Stimulated activated CD4-positive, alpha-beta T cell treated with anti-CD3 and anti-CD28 coated beads, Interleukin-12 subunit alpha, Interleukin-12 subunit beta, amount 100 ng/mL, for 24 hours (primary cell): ENCODE measurements at regions not wholly inside any gene's neighbourhood (a gene's known extent, or its start where the extent isn't known, plus 50 kb on each side); places are given as distances from the start of the nearest gene placed in this dataset.

ENCODE experiments used
- DNase-seq, 2 experiments: peaks; one replicate each; pipeline ENCODE4 v3.0.0-alpha.2; 2020; ENCODE audit warnings: low read depth in 2 of 2

GRCh38 chr10:28926932-28927331 lies 249.6 kb downstream of the BAMBI start:
- no peak for DNase-seq

- DNase-seq = no peak
Observed at GRCh38 chr10:28928484-28928883, 251.2 kb downstream of the BAMBI start.

- DNase-seq = no peak
Observed at GRCh38 chr10:28929942-28930341, 252.6 kb downstream of the BAMBI start.

GRCh38 chr10:28930514-28931495 lies 253.5 kb downstream of the BAMBI start:
- no peak for DNase-seq

- no peak for DNase-seq
Observed at GRCh38 chr10:28935061-28935460, 257.7 kb downstream of the BAMBI start.

- no peak for DNase-seq
Observed at GRCh38 chr10:28937959-28938358, 260.6 kb downstream of the BAMBI start.

- no peak for DNase-seq
Observed at GRCh38 chr10:28938745-28939144, 261.4 kb downstream of the BAMBI start.

GRCh38 chr10:28939281-28940157 lies 262.2 kb downstream of the BAMBI start:
- DNase-seq = no peak

GRCh38 chr10:28940158-28940888 lies 263.0 kb downstream of the BAMBI start:
- no peak for DNase-seq

GRCh38 chr10:28942012-28942411 lies 264.7 kb downstream of the BAMBI start:
- no peak for DNase-seq

GRCh38 chr10:28945959-28946358 lies 268.6 kb downstream of the BAMBI start:
- DNase-seq = no peak

GRCh38 chr10:28946479-28946878 lies 269.2 kb downstream of the BAMBI start:
- no peak for DNase-seq

GRCh38 chr10:28947171-28947570 lies 269.9 kb downstream of the BAMBI start:
- DNase-seq = no peak

- DNase-seq = no peak
Observed at GRCh38 chr10:28948046-28948445, 270.7 kb downstream of the BAMBI start.

GRCh38 chr10:28949005-28950004 lies 272.0 kb downstream of the BAMBI start:
- no peak for DNase-seq

GRCh38 chr10:28951484-28951883 lies 274.2 kb downstream of the BAMBI start:
- DNase-seq = no peak

GRCh38 chr10:28952523-28952922 lies 275.2 kb downstream of the BAMBI start:
- DNase-seq = no peak

- no peak for DNase-seq
Observed at GRCh38 chr10:28954211-28954610, 276.9 kb downstream of the BAMBI start.

- DNase-seq = no peak
Observed at GRCh38 chr10:28958468-28958867, 281.1 kb downstream of the BAMBI start.

GRCh38 chr10:28959850-28960501 lies 282.7 kb downstream of the BAMBI start:
- no peak for DNase-seq
